HUES6 (cell line): ENCODE measurements at regions not wholly inside any gene's neighbourhood (a gene's known extent, or its start where the extent isn't known, plus 50 kb on each side); places are given as distances from the start of the nearest gene placed in this dataset.

Source experiments
- H3K27ac ChIP-seq: 2 replicates; pipeline ENCODE4 v1.7.0; 2013; ENCODE audit warnings: low read depth, mild to moderate bottlenecking, low read length, inconsistent platforms
- H3K27me3 ChIP-seq: 2 replicates; pipeline ENCODE4 v1.6.1; 2013; ENCODE audit warnings: low read length; ENCODE audit not compliant: control insufficient read depth, insufficient read depth
- H3K36me3 ChIP-seq: 2 replicates; pipeline ENCODE4 v1.6.1; 2013; ENCODE audit warnings: low read length; ENCODE audit not compliant: control insufficient read depth, insufficient read depth
- H3K4me1 ChIP-seq: 2 replicates; pipeline ENCODE4 v1.6.1; 2013; ENCODE audit warnings: low read length; ENCODE audit not compliant: control insufficient read depth, insufficient read depth
- H3K4me3 ChIP-seq: 2 replicates; pipeline ENCODE4 v1.5.1; 2013; ENCODE audit warnings: low read depth, low read length
- H3K9ac ChIP-seq: one replicate; pipeline ENCODE4 v1.6.1; 2013; ENCODE audit warnings: mild to moderate bottlenecking, low read length
- H3K9me3 ChIP-seq: 2 replicates; pipeline ENCODE4 v1.6.1; 2013; ENCODE audit warnings: low read depth, low read length; ENCODE audit not compliant: control insufficient read depth, insufficient read depth

DNA sequence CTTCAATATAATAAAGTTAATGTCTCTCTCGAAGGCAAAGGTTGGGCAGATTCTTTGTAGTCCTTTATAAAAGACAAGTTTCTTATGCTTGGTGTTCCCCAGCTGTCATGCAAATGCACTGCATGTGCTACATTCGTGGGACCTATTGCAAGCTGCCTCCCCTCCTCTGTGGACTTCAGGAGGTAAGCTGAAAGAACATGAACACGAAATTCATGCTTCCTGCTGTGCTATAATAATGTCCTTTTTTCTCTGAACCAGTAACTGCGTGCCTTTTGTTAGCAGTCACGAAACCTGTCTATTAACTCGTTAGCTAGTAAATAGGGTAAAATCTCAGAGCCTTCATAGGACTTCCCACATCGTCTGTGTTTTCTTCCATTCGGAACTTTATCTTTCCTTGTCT lies 363.5 kb downstream of the CDH9 start:
- no peaks in the 10 kb centered on the region for H3K9me3 ChIP-seq
- H3K27ac ChIP-seq: no peak overlapping the region
- H3K36me3 ChIP-seq: no peaks in the 10 kb centered on the region
- no peak overlapping the region for H3K4me3 ChIP-seq
- no peak overlapping the region for H3K9ac ChIP-seq
- H3K4me1 ChIP-seq: no peaks in the 10 kb centered on the region
- H3K27me3 ChIP-seq: no peaks in the 10 kb centered on the region

DNA sequence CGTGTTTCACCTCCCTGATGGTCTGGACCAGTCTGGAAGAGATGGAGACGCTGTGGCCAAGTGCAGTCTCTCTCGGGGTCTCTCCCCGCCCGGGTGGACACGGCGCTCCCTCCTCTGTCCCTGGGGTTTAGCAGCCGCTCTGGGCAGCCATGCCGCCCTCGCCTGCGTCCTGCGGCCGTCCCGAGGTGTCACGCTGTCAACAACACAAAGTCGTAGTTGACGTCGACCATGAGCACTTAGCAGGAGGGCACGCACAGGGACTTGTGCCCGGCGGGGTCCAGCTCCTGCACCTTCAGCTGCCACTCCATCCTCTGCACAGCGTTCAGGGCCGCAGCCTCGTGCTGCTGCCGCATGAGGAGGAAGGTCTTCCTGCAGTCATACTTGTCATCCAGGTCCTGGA lies 368.9 kb downstream of the CDH9 start:
- H3K9ac ChIP-seq: no peak overlapping the region
- no peaks in the 10 kb centered on the region for H3K27me3 ChIP-seq
- H3K27ac ChIP-seq: no peak overlapping the region
- H3K4me3 ChIP-seq: no peak overlapping the region
- H3K36me3 ChIP-seq: no peaks in the 10 kb centered on the region
- H3K4me1 ChIP-seq: no peaks in the 10 kb centered on the region
- H3K9me3 ChIP-seq: no peaks in the 10 kb centered on the region

DNA sequence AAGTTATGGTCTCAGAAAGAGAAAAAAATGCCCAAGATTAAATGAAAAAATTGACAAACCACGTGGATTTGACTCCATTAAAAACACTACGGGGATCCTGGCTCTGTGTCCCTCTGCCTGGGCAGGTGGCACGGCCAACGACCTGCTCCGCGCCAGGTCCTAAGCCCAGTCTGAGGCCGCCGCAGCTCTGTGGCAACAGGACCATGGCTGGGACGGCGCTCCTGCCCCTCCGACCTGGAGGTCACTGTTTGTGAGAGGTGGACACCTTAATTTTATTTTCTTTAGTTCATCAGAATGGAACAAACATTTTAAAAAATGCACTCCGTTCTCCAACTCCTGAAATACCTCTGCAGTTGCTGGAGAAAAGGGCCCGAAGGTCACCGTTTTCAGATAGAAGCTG lies 369.4 kb downstream of the CDH9 start:
- Histone ChIP-seq H3K9ac (no peak overlapping the region), H3K4me3 (no peak overlapping the region), H3K36me3 (no peaks in the 10 kb centered on the region), H3K27ac (no peak overlapping the region), H3K4me1 (no peaks in the 10 kb centered on the region), H3K9me3 (no peaks in the 10 kb centered on the region), H3K27me3 (no peaks in the 10 kb centered on the region)

DNA sequence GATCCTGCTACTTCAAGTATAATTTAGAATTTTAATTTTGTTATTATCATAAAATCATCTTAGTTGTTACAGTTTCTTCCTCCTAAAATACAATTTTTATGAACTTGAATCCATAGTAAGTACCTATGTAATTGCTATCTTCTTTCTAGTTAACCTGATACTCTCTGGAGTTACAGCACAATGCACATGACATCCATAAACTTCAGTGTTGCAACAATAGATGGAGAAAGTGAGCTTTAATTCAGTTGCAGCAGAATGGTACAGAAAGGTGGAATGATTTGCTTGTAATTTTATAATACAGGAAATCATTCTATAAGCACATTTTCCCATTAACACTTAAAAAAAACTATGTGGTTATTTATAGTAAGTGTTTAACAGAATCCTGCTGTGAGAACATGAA lies 372.0 kb downstream of the CDH9 start:
- no peaks in the 10 kb centered on the region for H3K27me3 ChIP-seq
- H3K36me3 ChIP-seq: no peaks in the 10 kb centered on the region
- H3K27ac ChIP-seq: no peak overlapping the region
- H3K4me1 ChIP-seq: no peaks in the 10 kb centered on the region
- H3K9ac ChIP-seq: no peak overlapping the region
- no peaks in the 10 kb centered on the region for H3K9me3 ChIP-seq
- H3K4me3 ChIP-seq: no peak overlapping the region

DNA sequence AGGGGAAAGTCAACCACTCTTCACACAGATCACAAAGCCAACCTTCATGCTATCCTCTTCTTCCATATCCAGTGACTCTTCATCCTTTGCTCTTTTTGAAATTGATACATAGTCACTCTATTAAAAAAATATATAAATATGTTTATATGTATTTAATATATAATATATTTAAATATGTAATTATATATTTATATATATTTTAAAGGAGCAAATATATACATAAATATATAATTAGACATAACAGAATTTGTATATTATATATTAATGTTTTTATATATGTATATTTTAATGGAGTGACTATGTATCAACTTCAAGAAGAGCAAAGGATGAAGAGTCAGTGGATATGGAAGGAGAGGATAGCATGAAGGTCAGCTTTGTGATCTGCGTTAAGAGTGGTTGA lies 374.9 kb downstream of the CDH9 start:
- H3K4me3 ChIP-seq: no peak overlapping the region
- H3K27ac ChIP-seq: no peak overlapping the region
- no peak overlapping the region for H3K9ac ChIP-seq
- H3K9me3 ChIP-seq: no peaks in the 10 kb centered on the region
- no peaks in the 10 kb centered on the region for H3K4me1 ChIP-seq
- no peaks in the 10 kb centered on the region for H3K27me3 ChIP-seq
- no peaks in the 10 kb centered on the region for H3K36me3 ChIP-seq

DNA sequence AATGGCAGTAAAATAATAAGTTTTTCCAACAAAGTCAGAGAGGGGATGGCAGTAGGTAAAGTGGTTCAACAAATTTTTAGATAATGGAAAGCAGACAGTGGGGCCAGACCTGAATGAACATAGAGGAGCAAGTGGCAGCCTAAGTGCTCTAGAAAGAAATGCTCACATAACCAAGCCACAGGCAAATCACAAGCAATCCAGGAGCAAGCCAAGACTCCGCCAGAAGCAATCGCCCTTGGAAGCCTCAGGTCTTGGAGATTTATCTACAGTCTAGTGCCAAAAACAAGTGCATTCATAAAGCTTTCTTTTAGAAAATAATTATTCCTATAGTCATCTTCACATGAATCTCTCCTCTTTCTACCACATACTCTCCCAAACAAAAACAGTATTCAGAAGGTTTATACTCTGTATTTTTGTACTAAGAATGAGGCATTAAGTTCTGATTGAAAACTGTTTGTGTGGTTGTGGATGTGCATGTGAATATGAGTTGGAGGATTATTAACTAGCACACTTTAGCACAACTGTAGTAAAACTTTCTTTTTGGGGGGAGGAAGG lies 375.5 kb downstream of the CDH9 start:
- no peaks in the 10 kb centered on the region for H3K27me3 ChIP-seq
- no peaks in the 10 kb centered on the region for H3K4me1 ChIP-seq
- H3K9ac ChIP-seq: no peak overlapping the region
- no peak overlapping the region for H3K27ac ChIP-seq
- H3K4me3 ChIP-seq: no peak overlapping the region
- H3K9me3 ChIP-seq: no peaks in the 10 kb centered on the region
- H3K36me3 ChIP-seq: no peaks in the 10 kb centered on the region

DNA sequence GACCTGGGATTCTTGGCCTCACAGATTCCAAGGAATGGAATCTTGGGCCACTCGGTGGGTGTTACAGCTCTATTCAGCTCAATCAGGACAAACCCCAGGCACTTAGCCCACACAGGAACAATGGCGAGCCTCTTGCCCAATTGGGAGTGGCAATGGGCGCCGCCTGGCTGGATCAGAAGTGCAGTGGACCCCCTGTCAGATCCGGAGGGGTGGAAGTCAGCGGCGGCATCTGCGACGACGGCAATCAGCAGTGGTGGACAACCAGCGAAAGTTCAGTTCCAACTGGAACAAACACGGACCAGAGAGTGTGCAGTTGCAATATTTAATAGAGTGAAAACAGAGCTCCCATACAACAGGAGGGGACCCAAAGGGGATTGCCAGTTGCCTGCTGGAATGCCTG lies 378.3 kb downstream of the CDH9 start:
- H3K27ac ChIP-seq: no peak overlapping the region
- no peaks in the 10 kb centered on the region for H3K9me3 ChIP-seq
- H3K36me3 ChIP-seq: no peaks in the 10 kb centered on the region
- H3K4me3 ChIP-seq: no peak overlapping the region
- H3K9ac ChIP-seq: no peak overlapping the region
- no peaks in the 10 kb centered on the region for H3K27me3 ChIP-seq
- H3K4me1 ChIP-seq: no peaks in the 10 kb centered on the region

DNA sequence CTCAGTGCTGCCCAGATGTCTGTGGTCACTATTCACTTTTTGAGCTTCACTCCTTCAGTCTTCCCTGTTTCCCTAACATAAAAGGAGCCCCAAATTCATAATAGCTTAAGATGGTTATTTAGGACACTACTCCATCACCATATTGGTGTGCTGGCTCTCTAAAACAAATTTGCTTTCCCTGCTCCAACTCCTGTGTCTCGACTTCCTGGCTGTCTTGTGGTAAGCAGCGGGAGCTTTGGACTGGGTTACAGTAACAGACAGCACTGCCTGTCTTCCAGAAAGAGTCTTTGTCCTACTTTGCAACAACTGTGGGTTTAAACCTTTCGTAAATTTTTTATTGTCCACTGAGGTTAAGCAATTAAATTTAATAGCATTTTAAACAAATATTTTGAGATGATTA lies 389.4 kb downstream of the CDH9 start:
- no peaks in the 10 kb centered on the region for H3K27me3 ChIP-seq
- no peaks in the 10 kb centered on the region for H3K36me3 ChIP-seq
- peaks cover 12% of the 10 kb centered on the region; the same call in 1 of the 2 replicates for H3K9me3 ChIP-seq
- no peak overlapping the region for H3K4me3 ChIP-seq
- no peaks in the 10 kb centered on the region for H3K4me1 ChIP-seq
- H3K27ac ChIP-seq: no peak overlapping the region
- no peak overlapping the region for H3K9ac ChIP-seq

DNA sequence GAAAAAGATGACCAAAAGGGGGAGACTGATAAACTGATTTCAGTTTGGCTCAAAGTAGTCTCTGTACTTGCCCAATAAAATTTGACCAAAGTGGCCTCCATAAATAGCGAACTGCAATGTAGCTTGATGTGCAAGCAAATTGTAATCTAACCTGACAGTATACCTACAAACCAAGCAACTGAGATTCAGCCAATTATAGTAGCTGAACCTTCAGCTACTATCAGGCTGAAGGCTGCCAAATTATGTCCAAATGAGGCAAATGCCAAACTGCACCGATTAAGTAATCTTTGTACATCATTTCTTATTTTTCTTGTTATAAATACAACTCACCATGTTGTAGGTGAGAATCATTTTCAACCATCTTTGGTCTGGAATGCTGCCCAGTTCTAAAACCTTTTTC lies 390.6 kb downstream of the CDH9 start:
- Histone ChIP-seq H3K36me3 (no peaks in the 10 kb centered on the region), H3K4me1 (no peaks in the 10 kb centered on the region), H3K9ac (no peak overlapping the region), H3K9me3 (peaks cover 7% of the 10 kb centered on the region; the same call in 1 of the 2 replicates), H3K27ac (no peak overlapping the region), H3K27me3 (no peaks in the 10 kb centered on the region), H3K4me3 (no peak overlapping the region)

DNA sequence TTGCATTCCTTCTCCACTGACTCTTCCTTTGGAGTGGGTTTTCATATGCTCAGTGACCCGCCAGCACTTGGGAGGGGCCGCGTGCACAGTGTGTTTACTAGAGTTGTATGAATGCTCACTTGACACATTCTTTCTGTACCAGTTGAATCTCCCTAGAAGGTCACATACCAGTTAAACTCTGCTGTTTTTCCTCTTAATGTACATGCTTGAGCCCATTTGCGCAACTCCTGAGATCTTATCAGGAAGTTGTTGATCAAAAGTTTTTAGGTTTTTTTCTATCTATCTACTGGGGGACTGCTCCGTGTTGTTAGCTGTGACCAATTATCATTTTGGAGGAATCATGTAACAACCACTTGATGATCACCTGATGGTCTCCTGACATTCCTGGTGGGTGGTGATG lies 392.7 kb downstream of the CDH9 start:
- H3K9me3 ChIP-seq: peaks cover 7% of the 10 kb centered on the region; the same call in 1 of the 2 replicates
- H3K4me1 ChIP-seq: no peaks in the 10 kb centered on the region
- no peak overlapping the region for H3K9ac ChIP-seq
- H3K27me3 ChIP-seq: no peaks in the 10 kb centered on the region
- H3K4me3 ChIP-seq: no peak overlapping the region
- H3K36me3 ChIP-seq: no peaks in the 10 kb centered on the region
- H3K27ac ChIP-seq: no peak overlapping the region

DNA sequence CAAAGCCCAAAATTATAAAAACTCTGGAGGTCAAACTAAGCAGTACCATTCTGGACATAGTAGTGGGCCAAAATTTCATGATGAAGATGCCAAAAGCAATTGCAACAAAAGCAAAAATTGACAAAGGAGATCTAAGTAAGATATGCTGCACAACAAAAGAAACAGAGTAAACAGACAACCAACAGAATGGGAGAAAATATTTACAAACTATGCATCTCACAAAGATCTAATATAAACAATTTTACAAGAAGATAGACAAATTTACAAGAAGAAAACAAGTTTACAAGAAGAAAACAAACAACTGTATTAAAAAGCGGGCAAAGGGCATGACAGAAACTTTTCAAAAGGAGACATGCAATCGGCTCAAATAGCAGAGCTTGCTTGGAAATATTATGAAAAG lies 396.9 kb downstream of the CDH9 start:
- Histone ChIP-seq H3K36me3 (no peaks in the 10 kb centered on the region), H3K9ac (no peak overlapping the region), H3K9me3 (peaks cover 7% of the 10 kb centered on the region; the same call in 1 of the 2 replicates), H3K4me3 (no peak overlapping the region), H3K4me1 (no peaks in the 10 kb centered on the region), H3K27ac (no peak overlapping the region), H3K27me3 (no peaks in the 10 kb centered on the region)

DNA sequence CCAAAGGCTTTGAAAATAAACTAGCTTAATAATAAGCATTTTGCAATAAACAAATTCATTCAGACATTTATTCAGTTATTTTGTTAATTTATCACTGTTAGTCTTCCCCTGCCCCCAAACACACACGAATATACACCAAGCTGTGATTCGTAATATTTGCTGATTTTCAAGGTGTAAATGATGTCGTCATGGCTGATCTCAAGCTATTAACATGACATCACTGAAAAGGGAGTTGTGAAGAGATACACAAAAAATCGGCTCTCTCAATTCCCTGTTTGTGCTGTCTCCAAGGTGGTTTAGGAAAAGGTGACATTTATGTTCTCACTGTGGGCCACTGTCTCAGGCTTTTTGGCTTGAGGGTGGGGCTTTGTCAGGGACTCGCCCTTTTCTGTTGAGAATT lies 413.3 kb downstream of the CDH9 start:
- H3K27ac ChIP-seq: no peak overlapping the region
- H3K4me1 ChIP-seq: no peaks in the 10 kb centered on the region
- no peak overlapping the region for H3K4me3 ChIP-seq
- H3K9me3 ChIP-seq: no peaks in the 10 kb centered on the region
- no peaks in the 10 kb centered on the region for H3K36me3 ChIP-seq
- H3K9ac ChIP-seq: no peak overlapping the region
- no peaks in the 10 kb centered on the region for H3K27me3 ChIP-seq
